SU-DHL-6 (cell line): ENCODE measurements at regions not wholly inside any gene's neighbourhood (a gene's known extent, or its start where the extent isn't known, plus 50 kb on each side); places are given as distances from the start of the nearest gene placed in this dataset.

ENCODE experiments used
- H2AFZ ChIP-seq: fragments of 200-600 bp; sonication (generic); 2 replicates; pipeline ENCODE4 v1.6.1; 2014; ENCODE audit warnings: low read depth, mild to moderate bottlenecking, moderate library complexity, mixed read lengths, antibody characterized with exemption, low read length; ENCODE audit not compliant: severe bottlenecking
- H3F3A ChIP-seq: fragments of 200-600 bp; shearing (Covaris generic); 2 replicates; pipeline ENCODE4 v1.6.0; 2016; ENCODE audit warnings: antibody characterized with exemption, mild to moderate bottlenecking; ENCODE audit not compliant: insufficient read depth
- H3K27ac ChIP-seq: fragments of 200-600 bp; sonication (generic); 2 replicates; pipeline ENCODE4 v1.5.1; 2016; ENCODE audit warnings: low read depth, mild to moderate bottlenecking, low read length, moderate library complexity, mixed read lengths
- H3K27me3 ChIP-seq: fragments of 200-600 bp; sonication (generic), shearing (Covaris generic); 2 replicates; pipeline ENCODE4 v1.6.0; 2014; ENCODE audit warnings: mild to moderate bottlenecking, low read length
- H3K36me3 ChIP-seq: fragments of 200-600 bp; sonication (generic); 2 replicates; pipeline ENCODE4 v1.6.1; 2014; ENCODE audit warnings: mild to moderate bottlenecking, low read length, mixed read lengths
- H3K4me2 ChIP-seq: fragments of 300-600, 200-600 bp; shearing (Covaris generic), sonication (generic); 2 replicates; pipeline ENCODE4 v1.6.0; 2014; ENCODE audit warnings: low read length, low read depth, mild to moderate bottlenecking; ENCODE audit not compliant: poor library complexity, severe bottlenecking
- H3K4me3 ChIP-seq: fragments of 200-600 bp; sonication (generic); 2 replicates; pipeline ENCODE4 v1.5.1; 2014; ENCODE audit warnings: antibody characterized with exemption, low read length, mild to moderate bottlenecking, mixed read lengths; ENCODE audit not compliant: insufficient read depth, poor library complexity, severe bottlenecking
- H3K79me2 ChIP-seq: fragments of 200-600 bp; sonication (generic); 2 replicates; pipeline ENCODE4 v1.6.1; 2014; ENCODE audit warnings: mild to moderate bottlenecking, low read length, moderate library complexity; ENCODE audit not compliant: insufficient read depth
- H3K9ac ChIP-seq: fragments of 200-600 bp; sonication (generic); 2 replicates; pipeline ENCODE4 v1.7.0; 2014; ENCODE audit warnings: mild to moderate bottlenecking, low read length
- H3K9me2 ChIP-seq: fragments of 200-600 bp; sonication (generic); replicated peaks from 2 replicates; pipeline ENCODE4 v1.6.1; 2014; ENCODE audit warnings: low read length; ENCODE audit not compliant: insufficient read depth
- H3K9me3 ChIP-seq: fragments of 200-600 bp; sonication (generic); 2 replicates; pipeline ENCODE4 v1.6.1; 2014; ENCODE audit warnings: low read length, mixed read lengths; ENCODE audit not compliant: insufficient read depth
- H4K20me1 ChIP-seq: fragments of 200-600 bp; sonication (generic); 2 replicates; pipeline ENCODE4 v1.6.1; 2014; ENCODE audit warnings: low read depth, mild to moderate bottlenecking, antibody characterized with exemption, low read length, moderate library complexity, mixed read lengths
- CTCF ChIP-seq: fragments of 200-600 bp; sonication (generic); IDR thresholded peaks from one replicate; pipeline ENCODE4 v1.5.1; 2017; ENCODE audit warnings: antibody characterized with exemption, mild to moderate bottlenecking, low read length, moderate library complexity; ENCODE audit not compliant: insufficient read depth, poor library complexity, severe bottlenecking
- EZH2phosphoT487 ChIP-seq: fragments of 200-600 bp; sonication (generic), shearing (Covaris generic); conservative IDR thresholded peaks from 2 replicates; pipeline ENCODE4 v1.6.1; 2018; ENCODE audit warnings: mild to moderate bottlenecking, antibody characterized with exemption, low read length, moderate library complexity, mixed read lengths

- no peak overlapping the region for H3K9ac ChIP-seq
- no peaks in the 10 kb centered on the region for H3K36me3 ChIP-seq
- H3K9me2 ChIP-seq = no peaks in the 10 kb centered on the region
- H3K9me3 ChIP-seq = no peaks in the 10 kb centered on the region
- H3K4me3 ChIP-seq = no peak overlapping the region
- no peak overlapping the region for H3K4me2 ChIP-seq
- H4K20me1 ChIP-seq = no peaks in the 10 kb centered on the region
- H3K27ac ChIP-seq = no peak overlapping the region
- no peak for TF ChIP-seq EZH2phosphoT487
- no peaks in the 10 kb centered on the region for H3K27me3 ChIP-seq
- no peaks in the 10 kb centered on the region for H3F3A ChIP-seq
- H3K79me2 ChIP-seq = no peaks in the 10 kb centered on the region
- H2AFZ ChIP-seq = peak overlapping the region; percentile 34
Observed at GRCh38 chr5:28831042-28831441, 1792.7 kb upstream of the CDH9 start.

- peaks cover 11% of the 10 kb centered on the region; the same call in 1 of the 2 replicates for H3K9me3 ChIP-seq
Observed at GRCh38 chr5:28823231-28823630, 1784.8 kb upstream of the CDH9 start.

GRCh38 chr5:28822071-28822470 is 1783.7 kb upstream of the CDH9 start:
- H3K9ac ChIP-seq = no peak overlapping the region
- no peak overlapping the region for H3K4me2 ChIP-seq
- no peaks in the 10 kb centered on the region for H3K27me3 ChIP-seq
- H3K9me2 ChIP-seq = no peaks in the 10 kb centered on the region
- H4K20me1 ChIP-seq = no peaks in the 10 kb centered on the region
- no peak overlapping the region for H3K27ac ChIP-seq
- peaks cover 11% of the 10 kb centered on the region; the same call in 1 of the 2 replicates for H3K9me3 ChIP-seq
- TF ChIP-seq EZH2phosphoT487 (no peak), CTCF (no peak)
- no peak overlapping the region for H3K4me3 ChIP-seq
- no peaks in the 10 kb centered on the region for H3K36me3 ChIP-seq
- H2AFZ ChIP-seq = no peak overlapping the region
- H3F3A ChIP-seq = no peaks in the 10 kb centered on the region
- no peaks in the 10 kb centered on the region for H3K79me2 ChIP-seq

More at GRCh38 chr5:28823231-28823630, 1784.8 kb upstream of the CDH9 start:
- H3K4me3 ChIP-seq = no peak overlapping the region
- H3K4me2 ChIP-seq = no peak overlapping the region
- H2AFZ ChIP-seq = no peak overlapping the region
- H3K36me3 ChIP-seq = no peaks in the 10 kb centered on the region
- H4K20me1 ChIP-seq = no peaks in the 10 kb centered on the region
- H3K27ac ChIP-seq = no peak overlapping the region
- no peak overlapping the region for H3K9ac ChIP-seq
- H3K9me2 ChIP-seq = no peaks in the 10 kb centered on the region
- H3K27me3 ChIP-seq = no peaks in the 10 kb centered on the region
- no peak for TF ChIP-seq CTCF
- no peak for TF ChIP-seq EZH2phosphoT487
- no peaks in the 10 kb centered on the region for H3F3A ChIP-seq
- H3K79me2 ChIP-seq = no peaks in the 10 kb centered on the region

GRCh38 chr5:28810751-28811136 is 1772.4 kb upstream of the CDH9 start:
- H4K20me1 ChIP-seq = no peaks in the 10 kb centered on the region
- no peaks in the 10 kb centered on the region for H3F3A ChIP-seq
- no peak overlapping the region for H3K4me2 ChIP-seq
- H3K27ac ChIP-seq = no peak overlapping the region
- H3K9me3 ChIP-seq = no peaks in the 10 kb centered on the region
- no peaks in the 10 kb centered on the region for H3K79me2 ChIP-seq
- H3K36me3 ChIP-seq = no peaks in the 10 kb centered on the region
- TF ChIP-seq CTCF (no peak), EZH2phosphoT487 (no peak)
- no peak overlapping the region for H3K9ac ChIP-seq
- no peak overlapping the region for H2AFZ ChIP-seq
- H3K9me2 ChIP-seq = no peaks in the 10 kb centered on the region
- no peaks in the 10 kb centered on the region for H3K27me3 ChIP-seq
- no peak overlapping the region for H3K4me3 ChIP-seq
